Right lobe of liver (tissue), 6 donors: ENCODE measurements at regions not wholly inside any gene's neighbourhood (a gene's known extent, or its start where the extent isn't known, plus 50 kb on each side); places are given as distances from the start of the nearest gene placed in this dataset.

ENCODE experiments used
- ATAC-seq, 4 donors: fragments of 200-7000 bp; cut with Tn5 transposase; one replicate each; pipeline ENCODE4 v1.9.1; 2020; ENCODE audit warnings: mild to moderate bottlenecking in 4 of 4, moderate library complexity in 4 of 4
- DNase-seq, 3 donors: peaks; one replicate each; pipeline ENCODE4 v3.0.0-alpha.2; 2020
- H3K27ac ChIP-seq, 3 donors: fragments of 200-600 bp; one replicate each; pipeline ENCODE4 v1.8.0; 2022
- H3K27me3 ChIP-seq, 2 donors: fragments of 200-600 bp; one replicate each; pipeline ENCODE4 v1.8.0; 2022
- H3K36me3 ChIP-seq, 4 donors: fragments of 200-600 bp; sonication (generic) in 1 of 4; one replicate each; pipeline versions ENCODE4 v1.5.1 to v1.8.0; 2017 to 2022; ENCODE audit warnings: control low read depth in 1 of 4
- H3K4me1 ChIP-seq, 4 donors: fragments of 200-600 bp; sonication (generic) in 1 of 4; one replicate each; pipeline versions ENCODE4 v1.5.1 to v1.8.0; 2017 to 2022; ENCODE audit warnings: control low read depth in 1 of 4
- H3K4me3 ChIP-seq, 3 donors: fragments of 200-600 bp; one replicate each; pipeline ENCODE4 v1.8.0; 2022
- H3K9me3 ChIP-seq, 4 donors: fragments of 200-600 bp; sonication (generic) in 1 of 4; one replicate each; pipeline versions ENCODE4 v1.5.1 to v1.8.0; 2017 to 2022; ENCODE audit warnings: control low read depth in 1 of 4
- POLR2A ChIP-seq: fragments of 450-650 bp; IDR thresholded peaks from one replicate; pipeline ENCODE4 v1.6.1; 2017; ENCODE audit warnings: antibody characterized with exemption, mild to moderate bottlenecking
- WGBS: methylation state at CpG from one replicate; pipeline ENCODE4 v1.1.6; 2018; ENCODE audit warnings: low coverage, low lambda C conversion rate; ENCODE audit not compliant: insufficient coverage; ENCODE audit errors: missing lambda C conversion rate; 5-methylcytosine and 5-hydroxymethylcytosine counted together
- intact Hi-C, 2 donors: fragments of 100-400 bp; cut with DNase I; formaldehyde crosslinking; loops; one replicate each; pipeline versions ENCODE4 v1.11.2 to v1.14.1; 2022
- TF ChIP-seq, protein P1 (sequence below), 4 donors: fragments of 200-600 bp in 3 of 4; fragments of 450-650 bp in 1 of 4; IDR thresholded peaks; one replicate each; pipeline versions ENCODE4 v1.5.1 to v1.8.0; 2016 to 2022; ENCODE audit warnings: antibody characterized with exemption in 4 of 4, mild to moderate bottlenecking in 2 of 4
- donor health status: DM: no; HTN: yes; CAD: no.
- donor health status: DM: no; HTN: no; CAD: no.
- donor health status: DM: no; HTN: no; CAD: no.
- donor health status: DM: no; HTN: yes; CAD: no.
- donor health status: DM: no; HTN: yes; CAD: no.

DNA sequence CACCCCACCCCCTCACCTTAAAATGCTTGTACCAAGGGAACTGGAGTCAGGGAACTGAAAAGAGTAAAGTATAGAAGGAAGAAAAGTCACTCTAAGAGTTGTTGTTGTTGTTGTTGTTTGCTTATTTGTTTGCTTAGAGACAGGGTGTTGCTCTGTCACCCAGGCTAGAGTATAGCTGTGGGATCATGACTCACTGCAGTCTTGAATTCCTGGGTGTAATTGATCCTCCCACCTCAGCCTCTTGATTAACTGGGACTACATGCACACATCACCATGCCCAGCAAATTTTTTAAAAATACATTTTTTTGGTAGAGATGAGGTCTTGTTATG lies 681.6 kb upstream of the GJE1 start:
- intact Hi-C loops: no loop called here
- Histone ChIP-seq H3K36me3 (no peaks in the 10 kb centered on the region), H3K4me1 (no peaks in the 10 kb centered on the region), H3K27me3 (no peaks in the 10 kb centered on the region), H3K9me3 (no peaks in the 10 kb centered on the region), H3K4me3 (no peak overlapping the region), H3K27ac (no peak overlapping the region)
- no peak for ATAC-seq
- TF ChIP-seq, protein P1, sequence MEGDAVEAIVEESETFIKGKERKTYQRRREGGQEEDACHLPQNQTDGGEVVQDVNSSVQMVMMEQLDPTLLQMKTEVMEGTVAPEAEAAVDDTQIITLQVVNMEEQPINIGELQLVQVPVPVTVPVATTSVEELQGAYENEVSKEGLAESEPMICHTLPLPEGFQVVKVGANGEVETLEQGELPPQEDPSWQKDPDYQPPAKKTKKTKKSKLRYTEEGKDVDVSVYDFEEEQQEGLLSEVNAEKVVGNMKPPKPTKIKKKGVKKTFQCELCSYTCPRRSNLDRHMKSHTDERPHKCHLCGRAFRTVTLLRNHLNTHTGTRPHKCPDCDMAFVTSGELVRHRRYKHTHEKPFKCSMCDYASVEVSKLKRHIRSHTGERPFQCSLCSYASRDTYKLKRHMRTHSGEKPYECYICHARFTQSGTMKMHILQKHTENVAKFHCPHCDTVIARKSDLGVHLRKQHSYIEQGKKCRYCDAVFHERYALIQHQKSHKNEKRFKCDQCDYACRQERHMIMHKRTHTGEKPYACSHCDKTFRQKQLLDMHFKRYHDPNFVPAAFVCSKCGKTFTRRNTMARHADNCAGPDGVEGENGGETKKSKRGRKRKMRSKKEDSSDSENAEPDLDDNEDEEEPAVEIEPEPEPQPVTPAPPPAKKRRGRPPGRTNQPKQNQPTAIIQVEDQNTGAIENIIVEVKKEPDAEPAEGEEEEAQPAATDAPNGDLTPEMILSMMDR (IDR thresholded peaks at IDR 0.05): no peak
- TF ChIP-seq POLR2A: no peak
- DNase-seq: no peak

DNA sequence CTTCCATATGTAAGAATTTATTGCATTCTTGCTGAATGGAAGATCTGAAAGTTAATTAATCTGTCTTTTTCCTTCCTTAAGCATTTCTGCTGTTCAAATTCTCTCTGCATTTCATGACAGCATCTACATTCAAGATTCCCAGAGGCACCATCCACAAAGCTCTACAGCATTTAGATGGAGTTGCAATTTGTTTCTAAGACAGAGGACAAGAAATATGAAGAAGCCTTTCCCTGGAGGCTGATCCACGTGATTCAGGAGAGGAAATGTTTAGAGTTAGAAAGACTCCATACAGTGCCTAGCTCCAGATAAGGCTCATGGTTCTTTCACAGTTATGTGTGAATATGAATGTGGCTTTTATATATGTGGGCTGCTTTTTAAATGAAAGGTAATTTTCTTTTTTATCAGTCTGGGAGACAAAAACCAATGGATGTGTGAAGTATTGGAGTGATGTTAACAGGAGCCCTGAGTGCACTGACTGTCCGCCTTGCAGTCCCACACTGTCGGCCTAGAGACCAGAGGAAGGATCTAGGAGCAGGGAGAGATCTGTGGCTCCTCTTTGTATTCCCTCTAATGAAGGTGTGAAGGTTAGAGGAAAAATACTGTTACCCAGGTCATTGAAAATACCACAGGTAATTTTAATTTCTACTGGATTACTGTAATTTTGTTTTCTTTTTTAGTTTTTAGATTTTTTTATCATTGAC lies 686.6 kb upstream of the GJE1 start:
- Histone ChIP-seq H3K4me1 (no peaks in the 10 kb centered on the region), H3K27ac (no peak overlapping the region), H3K27me3 (no peaks in the 10 kb centered on the region), H3K9me3 (no peaks in the 10 kb centered on the region), H3K4me3 (no peak overlapping the region), H3K36me3 (no peaks in the 10 kb centered on the region)
- WGBS: 66% methylated on average over 3 of the region's 3 CpGs
- DNase-seq (no peak), ATAC-seq (no peak)
- no peak for TF ChIP-seq POLR2A
- TF ChIP-seq, protein P1 (IDR thresholded peaks at IDR 0.05): no peak
- intact Hi-C loops: no loop called here

DNA sequence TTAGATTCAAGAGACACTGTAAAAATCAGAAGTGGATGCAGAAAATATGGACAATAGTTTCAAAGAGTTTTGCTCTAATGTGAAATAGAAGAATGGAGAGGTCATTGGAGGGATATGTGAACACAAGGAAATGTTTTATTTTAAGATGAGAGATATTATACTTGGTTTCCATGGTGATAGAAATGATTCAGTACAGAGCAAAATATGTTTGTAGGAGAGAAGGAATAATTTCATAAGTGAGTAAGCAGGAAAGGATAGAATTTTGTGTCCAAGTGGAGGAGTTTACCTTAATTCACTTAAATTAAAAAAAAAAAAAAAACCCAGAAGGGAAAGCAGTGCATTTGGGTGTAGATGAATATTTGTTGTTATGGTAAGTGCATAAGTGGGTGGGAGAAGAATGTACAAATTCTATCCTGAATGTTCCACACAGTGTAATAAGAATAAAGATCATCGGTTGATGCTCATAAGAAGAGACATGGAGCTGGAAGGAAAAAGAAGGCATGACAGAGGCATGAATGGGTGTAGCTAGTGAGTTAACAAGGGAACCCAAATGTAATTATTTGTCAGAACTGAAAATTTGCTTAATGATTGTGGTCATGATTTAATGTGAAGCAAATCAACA lies 688.9 kb upstream of the GJE1 start:
- Histone ChIP-seq H3K4me3 (no peak overlapping the region), H3K27ac (no peak overlapping the region), H3K4me1 (no peaks in the 10 kb centered on the region), H3K36me3 (no peaks in the 10 kb centered on the region), H3K9me3 (no peaks in the 10 kb centered on the region), H3K27me3 (no peaks in the 10 kb centered on the region)
- DNase-seq (no peak), ATAC-seq (no peak)
- WGBS: no CpG with 5 or more reads among the region's 1 CpG
- no peak for TF ChIP-seq POLR2A
- TF ChIP-seq, protein P1 (IDR thresholded peaks at IDR 0.05): no peak
- intact Hi-C loops: no loop called here

DNA sequence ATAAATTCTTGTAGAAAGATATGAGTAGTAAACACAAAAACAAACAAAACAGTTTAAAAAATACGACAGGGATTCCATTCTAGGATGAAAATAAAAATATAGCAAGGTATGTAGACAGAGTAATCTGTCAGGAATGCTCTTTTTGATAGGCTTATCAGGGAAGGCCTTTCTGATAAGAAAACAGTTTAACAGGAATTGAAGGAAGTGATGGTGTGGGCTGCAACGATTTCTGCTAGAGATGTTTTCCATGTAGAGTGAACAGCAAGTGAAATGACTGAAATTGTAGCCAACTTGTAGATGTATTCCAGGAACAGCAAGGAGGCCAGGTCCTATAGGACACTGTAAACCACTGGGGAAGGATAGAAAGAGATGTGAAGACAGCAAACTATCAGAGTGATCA lies 689.7 kb upstream of the GJE1 start:
- H3K27ac ChIP-seq: no peak overlapping the region
- H3K9me3 ChIP-seq: no peaks in the 10 kb centered on the region
- H3K27me3 ChIP-seq: no peaks in the 10 kb centered on the region
- 31% methylated on average over 2 of the region's 2 CpGs for WGBS
- intact Hi-C loops: no loop called here
- H3K4me1 ChIP-seq: no peaks in the 10 kb centered on the region
- H3K4me3 ChIP-seq: no peak overlapping the region
- TF ChIP-seq POLR2A: no peak
- TF ChIP-seq, protein P1 (IDR thresholded peaks at IDR 0.05): no peak
- no peak for ATAC-seq
- no peak for DNase-seq
- H3K36me3 ChIP-seq: no peaks in the 10 kb centered on the region

DNA sequence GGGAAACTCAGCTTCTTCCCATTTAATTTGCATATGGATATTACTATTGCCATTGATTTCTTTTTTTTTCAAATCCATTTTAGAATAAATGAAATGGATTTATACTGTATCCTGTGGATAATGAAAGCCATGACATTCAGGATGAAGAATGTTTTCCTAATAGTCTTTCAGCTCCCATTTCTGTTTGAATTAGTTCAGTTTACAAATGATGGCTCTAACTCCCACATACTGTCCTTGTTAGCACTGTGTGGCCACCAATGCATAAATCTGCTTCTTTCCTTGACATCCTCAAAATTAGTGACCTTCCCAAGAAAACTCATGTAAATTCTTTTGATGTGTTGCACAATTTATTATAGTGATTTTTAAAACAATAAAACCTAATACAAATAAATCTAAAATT lies 693.2 kb upstream of the GJE1 start:
- no peaks in the 10 kb centered on the region for H3K4me1 ChIP-seq

More for the DNA sequence above, 693.2 kb upstream of the GJE1 start:
- no peaks in the 10 kb centered on the region for H3K9me3 ChIP-seq
- H3K27ac ChIP-seq: no peak overlapping the region
- no peaks in the 10 kb centered on the region for H3K27me3 ChIP-seq
- no peak overlapping the region for H3K4me3 ChIP-seq
- ATAC-seq (no peak), DNase-seq (no peak)
- intact Hi-C loops: no loop called here
- no peak for TF ChIP-seq POLR2A
- TF ChIP-seq, protein P1 (IDR thresholded peaks at IDR 0.05): no peak
- H3K36me3 ChIP-seq: no peaks in the 10 kb centered on the region
